Large intestine (tissue), 3 donors: ENCODE measurements at regions not wholly inside any gene's neighbourhood (a gene's known extent, or its start where the extent isn't known, plus 50 kb on each side); places are given as distances from the start of the nearest gene placed in this dataset.

Experiments
- DNase-seq, 2 donors: peaks; one replicate each; pipeline versions ENCODE4 v3.0.0 to v3.0.0-alpha.2; 2013
- H3K27ac ChIP-seq: one replicate; pipeline ENCODE4 v1.5.1; 2013; ENCODE audit warnings: low read length
- H3K27me3 ChIP-seq: 2 replicates; pipeline ENCODE4 v1.6.1; 2013; ENCODE audit warnings: low read length; ENCODE audit not compliant: control insufficient read depth, insufficient read depth
- H3K36me3 ChIP-seq: 2 replicates; pipeline ENCODE4 v1.6.1; 2013; ENCODE audit warnings: low read length; ENCODE audit not compliant: control insufficient read depth, insufficient read depth
- H3K4me1 ChIP-seq: one replicate; pipeline ENCODE4 v1.6.1; 2013; ENCODE audit warnings: low read length; ENCODE audit not compliant: control insufficient read depth, insufficient read depth
- H3K4me3 ChIP-seq: one replicate; pipeline ENCODE4 v1.5.1; 2013; ENCODE audit warnings: low read length
- H3K9me3 ChIP-seq: one replicate; pipeline ENCODE4 v1.6.1; 2013; ENCODE audit warnings: mild to moderate bottlenecking, low read depth, low read length, moderate library complexity; ENCODE audit not compliant: control insufficient read depth
- WGBS: methylation state at CpG from one replicate; pipeline ENCODE4 v1.1.5; 2013; ENCODE audit warnings: low lambda C conversion rate; ENCODE audit not compliant: insufficient coverage; 5-methylcytosine and 5-hydroxymethylcytosine counted together

- DNase-seq: no peak
- WGBS: 82% methylated on average over 2 of the region's 2 CpGs
These were observed 52.9 kb upstream of the LINC00305 start for GRCh38 chr18:64201781-64202180.

DNA sequence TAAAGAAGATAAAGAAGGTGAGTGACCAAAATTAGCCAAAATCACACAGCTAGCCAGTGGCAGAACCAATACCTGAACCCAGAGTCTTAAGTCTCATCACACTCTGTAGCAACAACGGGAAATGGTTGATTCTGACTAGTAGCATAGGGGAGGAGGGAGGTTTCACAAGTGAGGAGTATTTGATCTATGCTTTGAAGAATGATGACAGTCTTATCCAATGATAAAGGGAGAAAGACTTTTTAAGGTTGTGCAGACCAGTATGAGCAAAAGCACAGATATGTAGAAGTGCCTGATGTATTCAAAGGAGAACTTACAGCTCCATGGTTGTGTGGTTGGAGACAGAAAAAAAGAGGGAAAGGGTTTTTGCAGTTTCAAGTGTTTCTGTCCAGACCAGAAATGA, 50.7 kb upstream of the LINC00305 start:
- no peaks in the 10 kb centered on the region for H3K4me1 ChIP-seq
- no peaks in the 10 kb centered on the region for H3K9me3 ChIP-seq
- H3K36me3 ChIP-seq: no peaks in the 10 kb centered on the region
- no peak for DNase-seq
- H3K27ac ChIP-seq: no peak overlapping the region
- WGBS: 100% methylated on average over 1 of the region's 1 CpG
- H3K27me3 ChIP-seq: no peaks in the 10 kb centered on the region
- H3K4me3 ChIP-seq: no peak overlapping the region

More at GRCh38 chr18:64201781-64202180, 52.9 kb upstream of the LINC00305 start:
- Histone ChIP-seq H3K9me3 (no peaks in the 10 kb centered on the region), H3K4me1 (no peaks in the 10 kb centered on the region), H3K4me3 (no peak overlapping the region), H3K36me3 (no peaks in the 10 kb centered on the region), H3K27ac (no peak overlapping the region), H3K27me3 (no peaks in the 10 kb centered on the region)
